Choroid plexus epithelial cell (primary cell): ENCODE measurements at regions not wholly inside any gene's neighbourhood (a gene's known extent, or its start where the extent isn't known, plus 50 kb on each side); places are given as distances from the start of the nearest gene placed in this dataset.

ENCODE experiments used
- DNase-seq: peaks from one replicate; pipeline ENCODE4 v3.0.0-alpha.2; 2010; ENCODE audit warnings: low read depth
- H3K4me3 ChIP-seq: 2 replicates; pipeline ENCODE4 v1.5.1; 2011; ENCODE audit warnings: low read depth, mild to moderate bottlenecking, control low read depth, low read length, moderate library complexity
- TF ChIP-seq, protein P1 (sequence below): conservative IDR thresholded peaks from 2 replicates; pipeline ENCODE4 v1.5.1; 2011; ENCODE audit warnings: low read depth, mild to moderate bottlenecking, control low read depth, inconsistent platforms, low read length, moderate library complexity

DNA sequence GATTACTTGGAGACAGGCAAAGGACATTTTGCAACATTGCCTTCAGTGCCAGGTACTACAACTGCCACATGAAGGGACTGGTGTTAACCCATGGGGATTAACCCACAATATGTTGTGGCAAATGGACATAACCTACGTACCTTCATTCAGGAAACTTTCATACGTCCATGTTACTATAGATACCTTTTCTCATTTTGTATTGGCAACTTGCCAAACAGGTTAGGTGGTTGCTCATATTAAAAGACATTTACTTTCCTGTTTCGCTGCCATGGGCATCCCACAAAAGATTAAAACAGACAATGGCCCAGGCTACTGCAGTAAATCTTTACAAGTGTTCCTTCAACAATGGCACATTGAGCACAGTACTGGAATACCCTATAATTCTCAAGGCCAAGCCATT is 925.3 kb downstream of the SLITRK6 start:
- no peak overlapping the region for H3K4me3 ChIP-seq
- DNase-seq = no peak
- TF ChIP-seq, protein P1, sequence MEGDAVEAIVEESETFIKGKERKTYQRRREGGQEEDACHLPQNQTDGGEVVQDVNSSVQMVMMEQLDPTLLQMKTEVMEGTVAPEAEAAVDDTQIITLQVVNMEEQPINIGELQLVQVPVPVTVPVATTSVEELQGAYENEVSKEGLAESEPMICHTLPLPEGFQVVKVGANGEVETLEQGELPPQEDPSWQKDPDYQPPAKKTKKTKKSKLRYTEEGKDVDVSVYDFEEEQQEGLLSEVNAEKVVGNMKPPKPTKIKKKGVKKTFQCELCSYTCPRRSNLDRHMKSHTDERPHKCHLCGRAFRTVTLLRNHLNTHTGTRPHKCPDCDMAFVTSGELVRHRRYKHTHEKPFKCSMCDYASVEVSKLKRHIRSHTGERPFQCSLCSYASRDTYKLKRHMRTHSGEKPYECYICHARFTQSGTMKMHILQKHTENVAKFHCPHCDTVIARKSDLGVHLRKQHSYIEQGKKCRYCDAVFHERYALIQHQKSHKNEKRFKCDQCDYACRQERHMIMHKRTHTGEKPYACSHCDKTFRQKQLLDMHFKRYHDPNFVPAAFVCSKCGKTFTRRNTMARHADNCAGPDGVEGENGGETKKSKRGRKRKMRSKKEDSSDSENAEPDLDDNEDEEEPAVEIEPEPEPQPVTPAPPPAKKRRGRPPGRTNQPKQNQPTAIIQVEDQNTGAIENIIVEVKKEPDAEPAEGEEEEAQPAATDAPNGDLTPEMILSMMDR = no peak

DNA sequence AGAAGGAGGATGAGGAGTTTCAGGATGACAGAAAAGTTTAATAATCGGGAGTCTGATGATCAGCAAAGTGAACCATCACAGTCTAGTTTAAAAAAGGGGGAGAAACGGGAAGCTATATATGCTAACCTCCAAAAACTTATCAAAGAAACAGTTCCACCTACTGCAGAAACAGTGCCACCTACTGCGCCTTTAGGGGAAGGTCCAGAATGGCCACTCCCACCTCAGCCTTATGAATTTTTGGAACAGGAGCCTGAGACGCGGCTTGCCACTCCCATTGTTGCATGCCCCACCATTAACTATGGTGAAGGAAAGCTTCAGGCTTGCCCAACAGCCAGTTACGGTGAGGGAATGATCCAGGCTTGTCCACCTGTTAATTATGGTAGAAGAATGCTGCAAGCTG is 929.0 kb downstream of the SLITRK6 start:
- DNase-seq = peak; percentile 1
- no peak overlapping the region for H3K4me3 ChIP-seq
- TF ChIP-seq, protein P1 = peak; percentile 28

DNA sequence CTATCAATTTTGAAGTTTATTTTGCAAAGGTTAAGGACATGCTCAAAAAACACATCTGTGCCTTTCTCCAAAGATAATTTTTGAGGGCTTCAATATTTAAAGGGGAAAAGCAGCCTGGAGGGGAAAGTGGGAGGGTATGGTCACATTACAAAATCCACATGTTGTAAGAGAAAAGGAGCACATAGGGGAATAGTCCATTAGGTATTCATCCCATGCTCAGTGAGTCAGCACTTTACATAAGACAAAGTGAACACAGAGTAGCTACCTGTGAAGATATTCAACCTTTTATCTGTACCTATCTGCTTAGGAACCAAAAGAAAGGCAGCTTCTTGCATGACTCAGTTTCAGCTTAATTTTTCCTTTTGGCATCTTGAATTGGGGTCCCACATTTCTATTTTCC is 932.0 kb downstream of the SLITRK6 start:
- DNase-seq = peak; percentile 0
- H3K4me3 ChIP-seq = no peak overlapping the region
- TF ChIP-seq, protein P1 = no peak

DNA sequence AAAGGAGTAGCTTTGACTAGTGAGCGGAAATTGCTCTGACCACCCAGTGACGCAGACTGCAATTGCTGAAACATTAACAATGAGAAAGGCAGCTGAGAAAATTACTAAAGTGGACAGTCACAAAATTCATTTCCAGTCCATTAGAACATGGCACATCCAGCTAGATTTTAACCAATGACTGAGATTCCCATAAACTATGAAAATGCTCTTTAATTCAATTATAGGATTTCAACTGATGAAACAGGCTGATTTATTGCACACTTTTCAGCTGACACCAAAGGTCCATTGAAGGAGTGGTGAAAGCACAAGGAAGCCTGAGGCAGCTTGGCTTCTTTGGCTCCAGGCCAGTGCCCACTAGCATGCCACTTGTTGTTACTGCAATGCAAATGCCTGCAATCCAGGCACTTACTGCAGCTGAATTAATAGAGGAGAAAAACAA is 933.4 kb downstream of the SLITRK6 start:
- peak; percentile 14 for DNase-seq
- no peak overlapping the region for H3K4me3 ChIP-seq
- TF ChIP-seq, protein P1 = no peak

DNA sequence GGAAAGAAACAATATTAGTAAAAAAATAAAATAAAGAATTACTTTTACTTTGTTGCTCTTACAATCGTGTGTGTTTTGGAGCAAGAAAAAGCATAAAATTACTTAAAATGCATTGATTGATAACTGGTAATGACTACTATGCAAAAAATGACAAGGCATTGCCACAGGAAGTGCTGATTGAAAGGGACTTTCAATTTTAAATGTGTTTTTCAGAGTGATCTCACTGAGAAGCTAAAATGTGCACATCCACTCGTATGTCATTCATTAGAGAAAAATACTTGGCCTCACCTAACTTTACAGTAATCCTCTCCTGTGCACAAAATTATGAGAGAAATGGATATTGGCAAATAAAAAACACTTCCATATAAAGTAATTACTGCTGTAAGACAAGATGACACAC is 934.9 kb downstream of the SLITRK6 start:
- DNase-seq = no peak
- H3K4me3 ChIP-seq = no peak overlapping the region
- TF ChIP-seq, protein P1 = no peak

DNA sequence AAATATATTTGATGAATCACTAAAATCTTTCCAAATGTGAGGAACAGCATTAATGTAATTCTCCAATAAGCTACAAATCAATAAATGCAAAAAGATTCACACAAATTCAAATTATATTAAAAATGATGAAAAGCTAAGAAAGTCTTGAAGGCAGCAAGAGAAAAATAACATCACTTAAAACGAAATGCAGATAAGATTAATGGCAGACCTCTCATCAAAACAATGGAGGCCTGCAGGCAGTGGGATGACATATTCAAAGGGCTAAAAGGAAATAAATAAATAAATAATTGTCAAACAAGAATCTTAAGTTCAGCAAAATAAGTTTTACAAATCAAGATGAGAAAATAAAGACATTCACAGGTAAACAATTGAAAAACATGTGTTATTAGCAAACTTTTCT is 952.1 kb downstream of the SLITRK6 start:
- no peak overlapping the region for H3K4me3 ChIP-seq
- TF ChIP-seq, protein P1 = no peak
- no peak for DNase-seq

DNA sequence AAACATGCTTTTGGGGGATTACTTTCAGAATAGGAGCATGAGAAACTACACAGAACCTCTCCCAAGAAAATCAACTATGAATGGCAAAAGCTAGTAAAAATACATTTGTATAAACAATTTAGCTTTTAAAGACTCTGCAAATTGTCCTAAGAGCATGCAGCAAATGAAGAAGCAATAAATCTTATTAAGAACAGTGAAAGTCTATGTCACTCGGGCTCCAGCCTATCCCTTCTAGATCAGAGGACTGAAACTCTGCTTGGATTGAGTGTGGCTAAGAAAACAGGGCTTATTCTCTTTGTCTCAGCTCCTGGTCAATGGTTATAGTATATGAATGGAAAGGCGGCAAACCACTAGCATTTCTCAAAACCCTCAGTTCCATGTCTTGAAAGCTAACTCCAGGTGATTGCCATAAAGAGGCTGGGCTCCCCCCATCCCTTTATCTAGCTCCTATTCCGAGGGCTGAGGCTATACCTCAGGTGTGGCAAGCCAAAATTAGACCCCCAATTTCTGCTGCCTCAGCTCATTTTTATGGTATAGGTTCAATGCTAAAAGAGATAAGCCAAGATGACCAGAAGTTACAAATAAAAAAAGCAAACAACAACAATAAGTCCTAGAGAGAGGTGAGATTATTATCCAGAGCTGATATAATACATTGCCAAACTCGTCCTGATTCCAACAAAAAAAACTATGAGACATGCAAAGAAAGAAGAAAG is 953.2 kb downstream of the SLITRK6 start:
- H3K4me3 ChIP-seq = no peak overlapping the region
- DNase-seq = no peak
- TF ChIP-seq, protein P1 = no peak
